ENCODE measurements at regions not wholly inside any gene's neighbourhood (a gene's known extent, or its start where the extent isn't known, plus 50 kb on each side); places are given as distances from the start of the nearest gene placed in this dataset.

- intact Hi-C loops (cut with DNase I) = no loop called here
- DNase-seq (ENCODE audit: low spot score in 2 of 2) = no peak
- Histone ChIP-seq H3K27me3 (no peaks in the 10 kb centered on the region), H3K9me3 (no peaks in the 10 kb centered on the region), H3K27ac (no peak overlapping the region), H3K36me3 (no peaks in the 10 kb centered on the region), H3K4me3 (no peak overlapping the region), H3K4me1 (no peaks in the 10 kb centered on the region)
- TF ChIP-seq CTCF (IDR thresholded peaks at IDR 0.05) = no peak
These were observed 576.1 kb downstream of the CDH18 start for GRCh38 chr5:19411936-19412335.
